SK-N-SH treated with all-trans-retinoic acid at 6 μM for 48 hours (cell line): ENCODE measurements at regions not wholly inside any gene's neighbourhood (a gene's known extent, or its start where the extent isn't known, plus 50 kb on each side); places are given as distances from the start of the nearest gene placed in this dataset.

Experiments
- ATAC-seq: fragments of 200-7000 bp; cut with Tn5 transposase; 3 replicates; pipeline ENCODE4 v1.9.1; 2020; ENCODE audit warnings: mild to moderate bottlenecking, moderate library complexity
- ARNTL ChIP-seq: fragments of 450-650 bp; formaldehyde crosslinking; IDR thresholded peaks from 2 replicates; pipeline ENCODE4 v1.5.0; 2020; ENCODE audit warnings: low read depth, mild to moderate bottlenecking, moderate library complexity, borderline replicate concordance
- BACH2 ChIP-seq: fragments of 250-450 bp; sonication (Bioruptor Pico); IDR thresholded peaks from 2 replicates; pipeline ENCODE4 v1.9.0; 2021; ENCODE audit warnings: mild to moderate bottlenecking, borderline replicate concordance
- CREB5 ChIP-seq: fragments of 250-450 bp; sonication (Bioruptor Pico); IDR thresholded peaks from 2 replicates; pipeline ENCODE4 v1.5.1; 2020; ENCODE audit warnings: low read depth, mild to moderate bottlenecking, moderate library complexity
- CSDC2 ChIP-seq: fragments of 250-450 bp; sonication (Bioruptor Pico); IDR thresholded peaks from 2 replicates; pipeline ENCODE4 v1.5.0; 2020; ENCODE audit warnings: mild to moderate bottlenecking, moderate library complexity
- CSRNP3 ChIP-seq: fragments of 250-450 bp; sonication (Bioruptor Pico); IDR thresholded peaks from 2 replicates; pipeline ENCODE4 v1.5.1; 2021; ENCODE audit warnings: mild to moderate bottlenecking, moderate library complexity
- ESRRG ChIP-seq: fragments of 250-450 bp; sonication (Bioruptor Pico); IDR thresholded peaks from 2 replicates; pipeline ENCODE4 v1.6.1; 2021; ENCODE audit warnings: mild to moderate bottlenecking
- GLIS3 ChIP-seq: fragments of 250-450 bp; sonication (Bioruptor Pico); IDR thresholded peaks from 2 replicates; pipeline ENCODE4 v1.5.0; 2020; ENCODE audit warnings: mild to moderate bottlenecking, moderate library complexity
- ISL1 ChIP-seq: fragments of 250-450 bp; sonication (Bioruptor Pico); IDR thresholded peaks from 2 replicates; pipeline ENCODE4 v2.1.2; 2022; ENCODE audit warnings: mild to moderate bottlenecking, moderate library complexity
- PATZ1 ChIP-seq: fragments of 250-450 bp; sonication (Bioruptor Pico); IDR thresholded peaks from 2 replicates; pipeline ENCODE4 v1.8.0; 2020; ENCODE audit warnings: mild to moderate bottlenecking, moderate library complexity, borderline replicate concordance
- POU6F1 ChIP-seq: fragments of 250-450 bp; sonication (Bioruptor Pico); IDR thresholded peaks from 2 replicates; pipeline ENCODE4 v1.8.0; 2021; ENCODE audit warnings: low read depth, mild to moderate bottlenecking, moderate library complexity, borderline replicate concordance
- PPARA ChIP-seq: fragments of 250-450 bp; sonication (Bioruptor Pico); IDR thresholded peaks from 2 replicates; pipeline ENCODE4 v1.5.0; 2020; ENCODE audit warnings: mild to moderate bottlenecking, borderline replicate concordance
- RARB ChIP-seq: fragments of 250-450 bp; sonication (Bioruptor Pico); IDR thresholded peaks from 2 replicates; pipeline ENCODE4 v1.8.0; 2021; ENCODE audit warnings: mild to moderate bottlenecking, moderate library complexity
- SNAI2 ChIP-seq: fragments of 250-450 bp; sonication (Bioruptor Pico); IDR thresholded peaks from 2 replicates; pipeline ENCODE4 v1.5.0; 2020; ENCODE audit warnings: mild to moderate bottlenecking, moderate library complexity
- TCF4 ChIP-seq: fragments of 250-450 bp; sonication (Bioruptor Pico); IDR thresholded peaks from 2 replicates; pipeline ENCODE4 v1.8.0; 2021; ENCODE audit warnings: mild to moderate bottlenecking, moderate library complexity, borderline replicate concordance
- TOX ChIP-seq: fragments of 250-450 bp; sonication (Bioruptor Pico); IDR thresholded peaks from 2 replicates; pipeline ENCODE4 v1.8.0; 2021; ENCODE audit warnings: mild to moderate bottlenecking, moderate library complexity, borderline replicate concordance
- TSHZ2 ChIP-seq: fragments of 250-450 bp; sonication (Bioruptor Pico); IDR thresholded peaks from 2 replicates; pipeline ENCODE4 v1.5.0; 2020; ENCODE audit warnings: mild to moderate bottlenecking, moderate library complexity
- ZC3H10 ChIP-seq: fragments of 250-450 bp; sonication (Bioruptor Pico); IDR thresholded peaks from 2 replicates; pipeline ENCODE4 v1.5.1; 2021; ENCODE audit warnings: mild to moderate bottlenecking, moderate library complexity
- ZFP3 ChIP-seq: fragments of 250-450 bp; sonication (Bioruptor Pico); IDR thresholded peaks from 2 replicates; pipeline ENCODE4 v1.5.0; 2020; ENCODE audit warnings: mild to moderate bottlenecking, moderate library complexity
- ZNF70 ChIP-seq: fragments of 450-650 bp; formaldehyde crosslinking; IDR thresholded peaks from 2 replicates; pipeline ENCODE4 v1.5.0; 2020; ENCODE audit warnings: mild to moderate bottlenecking, moderate library complexity
- ZNF8 ChIP-seq: fragments of 450-650 bp; formaldehyde crosslinking; IDR thresholded peaks from 2 replicates; pipeline ENCODE4 v1.5.0; 2020; ENCODE audit warnings: mild to moderate bottlenecking, moderate library complexity

- TF ChIP-seq CSRNP3 (CRISPR knock-in tag) = no peak
- TF ChIP-seq, all 23 proteins: peak for 0
Observed at GRCh38 chr18:40867459-40867858, 1087.6 kb upstream of the PIK3C3 start (continued).

GRCh38 chr18:40866968-40867367 is 1088.1 kb upstream of the PIK3C3 start:
- no peak for TF ChIP-seq CREB5
- TF ChIP-seq SNAI2 (CRISPR knock-in tag) = no peak
- TF ChIP-seq RARB (CRISPR knock-in tag) = no peak
- no peak for TF ChIP-seq TCF4 (CRISPR knock-in tag)
- TF ChIP-seq ZFP3 (CRISPR knock-in tag) = no peak
- TF ChIP-seq ESRRG (CRISPR knock-in tag) = no peak
- no peak for TF ChIP-seq ZNF8 (CRISPR knock-in tag)
- no peak for TF ChIP-seq ARNTL (CRISPR knock-in tag)
- no peak for TF ChIP-seq ZNF70 (CRISPR knock-in tag)
- no peak for TF ChIP-seq ZC3H10 (CRISPR knock-in tag)
- no peak for TF ChIP-seq POU6F1
- TF ChIP-seq TOX (CRISPR knock-in tag) = no peak
- no peak for TF ChIP-seq BACH2 (CRISPR knock-in tag)
- TF ChIP-seq CSDC2 = no peak
- no peak for TF ChIP-seq CSRNP3 (CRISPR knock-in tag)
- no peak for TF ChIP-seq ISL1 (CRISPR knock-in tag)
- TF ChIP-seq, all 23 proteins: peak for 0
- no peak for ATAC-seq

- no peak for ATAC-seq
- no peak for TF ChIP-seq GLIS3 (CRISPR knock-in tag)
- TF ChIP-seq ARNTL (CRISPR knock-in tag) = no peak
- TF ChIP-seq PPARA (CRISPR knock-in tag) = no peak
- no peak for TF ChIP-seq ESRRG (CRISPR knock-in tag)
- TF ChIP-seq CSDC2 = no peak
- no peak for TF ChIP-seq TSHZ2 (CRISPR knock-in tag)
- no peak for TF ChIP-seq PATZ1 (CRISPR knock-in tag)
- no peak for TF ChIP-seq BACH2 (CRISPR knock-in tag)
- no peak for TF ChIP-seq POU6F1
Observed at GRCh38 chr18:40866013-40866645, 1088.9 kb upstream of the PIK3C3 start.
